SU-DHL-6 (cell line): ENCODE measurements at regions not wholly inside any gene's neighbourhood (a gene's known extent, or its start where the extent isn't known, plus 50 kb on each side); places are given as distances from the start of the nearest gene placed in this dataset.

ENCODE experiments used
- H2AFZ ChIP-seq: fragments of 200-600 bp; sonication (generic); 2 replicates; pipeline ENCODE4 v1.6.1; 2014; ENCODE audit warnings: low read depth, mild to moderate bottlenecking, moderate library complexity, mixed read lengths, antibody characterized with exemption, low read length; ENCODE audit not compliant: severe bottlenecking
- H3F3A ChIP-seq: fragments of 200-600 bp; shearing (Covaris generic); 2 replicates; pipeline ENCODE4 v1.6.0; 2016; ENCODE audit warnings: antibody characterized with exemption, mild to moderate bottlenecking; ENCODE audit not compliant: insufficient read depth
- H3K27ac ChIP-seq: fragments of 200-600 bp; sonication (generic); 2 replicates; pipeline ENCODE4 v1.5.1; 2016; ENCODE audit warnings: low read depth, mild to moderate bottlenecking, low read length, moderate library complexity, mixed read lengths
- H3K27me3 ChIP-seq: fragments of 200-600 bp; sonication (generic), shearing (Covaris generic); 2 replicates; pipeline ENCODE4 v1.6.0; 2014; ENCODE audit warnings: mild to moderate bottlenecking, low read length
- H3K36me3 ChIP-seq: fragments of 200-600 bp; sonication (generic); 2 replicates; pipeline ENCODE4 v1.6.1; 2014; ENCODE audit warnings: mild to moderate bottlenecking, low read length, mixed read lengths
- H3K4me2 ChIP-seq: fragments of 300-600, 200-600 bp; shearing (Covaris generic), sonication (generic); 2 replicates; pipeline ENCODE4 v1.6.0; 2014; ENCODE audit warnings: low read length, low read depth, mild to moderate bottlenecking; ENCODE audit not compliant: poor library complexity, severe bottlenecking
- H3K4me3 ChIP-seq: fragments of 200-600 bp; sonication (generic); 2 replicates; pipeline ENCODE4 v1.5.1; 2014; ENCODE audit warnings: antibody characterized with exemption, low read length, mild to moderate bottlenecking, mixed read lengths; ENCODE audit not compliant: insufficient read depth, poor library complexity, severe bottlenecking
- H3K79me2 ChIP-seq: fragments of 200-600 bp; sonication (generic); 2 replicates; pipeline ENCODE4 v1.6.1; 2014; ENCODE audit warnings: mild to moderate bottlenecking, low read length, moderate library complexity; ENCODE audit not compliant: insufficient read depth
- H3K9ac ChIP-seq: fragments of 200-600 bp; sonication (generic); 2 replicates; pipeline ENCODE4 v1.7.0; 2014; ENCODE audit warnings: mild to moderate bottlenecking, low read length
- H3K9me2 ChIP-seq: fragments of 200-600 bp; sonication (generic); replicated peaks from 2 replicates; pipeline ENCODE4 v1.6.1; 2014; ENCODE audit warnings: low read length; ENCODE audit not compliant: insufficient read depth
- H3K9me3 ChIP-seq: fragments of 200-600 bp; sonication (generic); 2 replicates; pipeline ENCODE4 v1.6.1; 2014; ENCODE audit warnings: low read length, mixed read lengths; ENCODE audit not compliant: insufficient read depth
- H4K20me1 ChIP-seq: fragments of 200-600 bp; sonication (generic); 2 replicates; pipeline ENCODE4 v1.6.1; 2014; ENCODE audit warnings: low read depth, mild to moderate bottlenecking, antibody characterized with exemption, low read length, moderate library complexity, mixed read lengths
- EZH2phosphoT487 ChIP-seq: fragments of 200-600 bp; sonication (generic), shearing (Covaris generic); conservative IDR thresholded peaks from 2 replicates; pipeline ENCODE4 v1.6.1; 2018; ENCODE audit warnings: mild to moderate bottlenecking, antibody characterized with exemption, low read length, moderate library complexity, mixed read lengths
- TF ChIP-seq, protein P1 (sequence below): fragments of 200-600 bp; sonication (generic); IDR thresholded peaks from one replicate; pipeline ENCODE4 v1.5.1; 2017; ENCODE audit warnings: antibody characterized with exemption, mild to moderate bottlenecking, low read length, moderate library complexity; ENCODE audit not compliant: insufficient read depth, poor library complexity, severe bottlenecking

DNA sequence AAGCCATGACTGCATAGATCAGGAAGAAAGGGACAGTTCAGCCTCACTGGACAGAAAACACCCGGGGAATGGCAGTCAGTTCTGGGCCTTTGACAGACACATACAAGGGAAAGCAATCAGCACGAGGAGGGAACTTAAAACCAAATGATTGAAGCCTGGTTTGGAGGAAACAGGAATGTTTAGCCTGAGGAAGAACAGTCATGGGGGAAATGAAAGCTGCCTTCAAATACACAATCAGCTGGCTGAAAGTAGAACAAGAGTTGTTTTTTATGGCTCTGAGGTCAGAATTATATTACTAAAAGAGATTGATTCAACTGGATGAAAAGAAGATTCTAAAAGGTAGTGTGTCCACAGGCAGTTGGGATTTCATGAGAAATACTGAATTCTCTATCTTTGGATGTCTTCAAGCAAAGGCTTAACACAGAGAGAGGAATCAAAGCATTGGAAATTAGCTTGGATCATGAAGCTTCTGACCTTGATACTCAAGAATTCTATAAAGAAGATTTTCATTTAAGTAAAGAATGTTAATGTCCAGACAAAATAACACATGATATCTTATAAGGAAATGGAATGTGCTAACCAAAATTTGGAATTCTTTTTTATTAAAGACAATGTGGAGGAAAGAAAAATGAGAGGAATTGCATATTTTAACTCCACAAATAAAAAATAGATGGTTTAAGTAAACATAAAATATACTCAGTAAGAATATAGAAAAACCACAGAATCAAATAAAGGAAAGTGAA, 216.6 kb downstream of the IBTK start:
- H3K9me3 ChIP-seq: no peaks in the 10 kb centered on the region
- H4K20me1 ChIP-seq: no peaks in the 10 kb centered on the region
- no peak overlapping the region for H3K9ac ChIP-seq
- no peak overlapping the region for H2AFZ ChIP-seq
- H3K4me2 ChIP-seq: no peak overlapping the region
- H3K4me3 ChIP-seq: no peak overlapping the region
- no peaks in the 10 kb centered on the region for H3F3A ChIP-seq
- H3K36me3 ChIP-seq: no peaks in the 10 kb centered on the region
- no peaks in the 10 kb centered on the region for H3K9me2 ChIP-seq
- H3K79me2 ChIP-seq: no peaks in the 10 kb centered on the region
- H3K27me3 ChIP-seq: no peaks in the 10 kb centered on the region
- no peak overlapping the region for H3K27ac ChIP-seq
- TF ChIP-seq, protein P1, sequence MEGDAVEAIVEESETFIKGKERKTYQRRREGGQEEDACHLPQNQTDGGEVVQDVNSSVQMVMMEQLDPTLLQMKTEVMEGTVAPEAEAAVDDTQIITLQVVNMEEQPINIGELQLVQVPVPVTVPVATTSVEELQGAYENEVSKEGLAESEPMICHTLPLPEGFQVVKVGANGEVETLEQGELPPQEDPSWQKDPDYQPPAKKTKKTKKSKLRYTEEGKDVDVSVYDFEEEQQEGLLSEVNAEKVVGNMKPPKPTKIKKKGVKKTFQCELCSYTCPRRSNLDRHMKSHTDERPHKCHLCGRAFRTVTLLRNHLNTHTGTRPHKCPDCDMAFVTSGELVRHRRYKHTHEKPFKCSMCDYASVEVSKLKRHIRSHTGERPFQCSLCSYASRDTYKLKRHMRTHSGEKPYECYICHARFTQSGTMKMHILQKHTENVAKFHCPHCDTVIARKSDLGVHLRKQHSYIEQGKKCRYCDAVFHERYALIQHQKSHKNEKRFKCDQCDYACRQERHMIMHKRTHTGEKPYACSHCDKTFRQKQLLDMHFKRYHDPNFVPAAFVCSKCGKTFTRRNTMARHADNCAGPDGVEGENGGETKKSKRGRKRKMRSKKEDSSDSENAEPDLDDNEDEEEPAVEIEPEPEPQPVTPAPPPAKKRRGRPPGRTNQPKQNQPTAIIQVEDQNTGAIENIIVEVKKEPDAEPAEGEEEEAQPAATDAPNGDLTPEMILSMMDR: no peak
- TF ChIP-seq EZH2phosphoT487: no peak

DNA sequence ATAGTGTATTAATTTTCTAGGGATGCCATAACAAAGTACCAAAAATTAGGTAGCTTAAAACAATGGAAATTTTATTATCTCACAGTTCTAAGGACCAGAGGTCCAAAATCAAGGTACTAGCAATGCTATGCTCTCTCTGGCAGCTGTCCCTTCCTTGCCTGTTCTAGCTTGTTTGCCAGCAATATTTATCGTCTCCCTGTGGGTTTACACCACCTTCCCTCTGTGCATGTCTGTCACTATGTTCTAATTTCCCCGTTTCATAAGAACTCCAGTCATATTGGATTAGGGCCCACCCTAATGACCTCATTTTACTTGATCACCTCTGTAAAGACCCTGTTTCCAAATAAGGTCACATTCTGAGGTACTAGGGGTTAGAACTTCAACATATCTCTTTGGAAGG, 217.2 kb downstream of the IBTK start:
- H3K4me3 ChIP-seq: no peak overlapping the region
- H2AFZ ChIP-seq: no peak overlapping the region
- H3K9me3 ChIP-seq: no peaks in the 10 kb centered on the region
- H3K4me2 ChIP-seq: no peak overlapping the region
- TF ChIP-seq EZH2phosphoT487: no peak
- TF ChIP-seq, protein P1: no peak
- H3K9ac ChIP-seq: no peak overlapping the region
- H3K79me2 ChIP-seq: no peaks in the 10 kb centered on the region
- H3K27me3 ChIP-seq: no peaks in the 10 kb centered on the region
- no peaks in the 10 kb centered on the region for H3K9me2 ChIP-seq
- no peak overlapping the region for H3K27ac ChIP-seq
- H3F3A ChIP-seq: no peaks in the 10 kb centered on the region
- no peaks in the 10 kb centered on the region for H4K20me1 ChIP-seq
- H3K36me3 ChIP-seq: no peaks in the 10 kb centered on the region

DNA sequence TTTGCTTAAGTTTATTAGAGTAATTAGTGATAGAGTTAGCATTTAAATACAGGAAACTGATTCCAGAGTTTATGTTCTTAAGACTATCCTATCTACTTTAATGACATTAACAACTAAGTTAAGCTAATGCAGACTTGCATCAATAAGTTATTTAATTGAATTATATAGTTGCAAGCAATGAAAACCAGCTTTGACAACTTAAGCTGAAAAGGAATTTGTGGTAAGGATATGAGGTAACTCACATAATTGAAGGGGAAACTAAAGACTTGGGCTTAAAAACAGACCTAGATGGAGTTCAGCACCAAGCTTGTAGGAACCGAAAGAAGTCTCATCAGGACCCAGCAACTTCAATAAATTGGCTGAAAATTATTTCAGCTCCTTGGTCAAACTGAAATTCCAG, 222.3 kb downstream of the IBTK start:
- H3K4me2 ChIP-seq: no peak overlapping the region
- H3K9me2 ChIP-seq: no peaks in the 10 kb centered on the region
- H2AFZ ChIP-seq: no peak overlapping the region
- TF ChIP-seq, protein P1: no peak
- TF ChIP-seq EZH2phosphoT487: no peak
- no peaks in the 10 kb centered on the region for H3K79me2 ChIP-seq
- H3K9me3 ChIP-seq: no peaks in the 10 kb centered on the region
- H3F3A ChIP-seq: no peaks in the 10 kb centered on the region
- H3K9ac ChIP-seq: no peak overlapping the region
- no peaks in the 10 kb centered on the region for H3K36me3 ChIP-seq
- H3K4me3 ChIP-seq: no peak overlapping the region
- H3K27ac ChIP-seq: no peak overlapping the region
- no peaks in the 10 kb centered on the region for H3K27me3 ChIP-seq
- H4K20me1 ChIP-seq: no peaks in the 10 kb centered on the region
